ENCODE measurements at regions not wholly inside any gene's neighbourhood (a gene's known extent, or its start where the extent isn't known, plus 50 kb on each side); places are given as distances from the start of the nearest gene placed in this dataset.

DNA sequence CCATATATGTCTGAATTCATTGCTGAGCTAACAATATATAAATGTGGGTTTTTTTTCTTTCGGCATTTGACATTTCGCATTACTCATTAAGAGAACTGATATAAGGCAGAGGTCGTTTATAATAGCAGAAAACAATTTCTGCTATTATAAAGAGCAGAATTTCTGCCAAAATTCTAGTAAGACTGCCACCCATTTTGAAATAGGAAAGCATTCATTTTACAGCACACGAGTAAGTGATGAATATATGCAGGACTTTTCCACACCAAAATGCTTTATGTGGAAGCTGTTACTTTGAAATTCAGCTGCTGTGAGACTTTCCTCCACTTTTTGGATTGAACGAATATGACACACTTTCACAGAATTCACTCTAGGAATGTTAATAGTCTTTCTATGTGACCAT lies 610.9 kb upstream of the MAN1A1 start:
- POLR2A ChIA-PET: no interaction called here
- TF ChIP-seq, protein P1, sequence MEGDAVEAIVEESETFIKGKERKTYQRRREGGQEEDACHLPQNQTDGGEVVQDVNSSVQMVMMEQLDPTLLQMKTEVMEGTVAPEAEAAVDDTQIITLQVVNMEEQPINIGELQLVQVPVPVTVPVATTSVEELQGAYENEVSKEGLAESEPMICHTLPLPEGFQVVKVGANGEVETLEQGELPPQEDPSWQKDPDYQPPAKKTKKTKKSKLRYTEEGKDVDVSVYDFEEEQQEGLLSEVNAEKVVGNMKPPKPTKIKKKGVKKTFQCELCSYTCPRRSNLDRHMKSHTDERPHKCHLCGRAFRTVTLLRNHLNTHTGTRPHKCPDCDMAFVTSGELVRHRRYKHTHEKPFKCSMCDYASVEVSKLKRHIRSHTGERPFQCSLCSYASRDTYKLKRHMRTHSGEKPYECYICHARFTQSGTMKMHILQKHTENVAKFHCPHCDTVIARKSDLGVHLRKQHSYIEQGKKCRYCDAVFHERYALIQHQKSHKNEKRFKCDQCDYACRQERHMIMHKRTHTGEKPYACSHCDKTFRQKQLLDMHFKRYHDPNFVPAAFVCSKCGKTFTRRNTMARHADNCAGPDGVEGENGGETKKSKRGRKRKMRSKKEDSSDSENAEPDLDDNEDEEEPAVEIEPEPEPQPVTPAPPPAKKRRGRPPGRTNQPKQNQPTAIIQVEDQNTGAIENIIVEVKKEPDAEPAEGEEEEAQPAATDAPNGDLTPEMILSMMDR (IDR thresholded peaks at IDR 0.05; ENCODE audit: control extremely low read depth, extremely low read depth, low read depth, missing control alignments): no peak
- CTCF ChIA-PET: interaction anchor here (1.2 kb wide), 1 partner anchor 17 kb away, joined by 3 read pairs; no protein-coding TSS in a partner anchor
- DNase-seq (ENCODE audit: extremely low spot score): no peak

DNA sequence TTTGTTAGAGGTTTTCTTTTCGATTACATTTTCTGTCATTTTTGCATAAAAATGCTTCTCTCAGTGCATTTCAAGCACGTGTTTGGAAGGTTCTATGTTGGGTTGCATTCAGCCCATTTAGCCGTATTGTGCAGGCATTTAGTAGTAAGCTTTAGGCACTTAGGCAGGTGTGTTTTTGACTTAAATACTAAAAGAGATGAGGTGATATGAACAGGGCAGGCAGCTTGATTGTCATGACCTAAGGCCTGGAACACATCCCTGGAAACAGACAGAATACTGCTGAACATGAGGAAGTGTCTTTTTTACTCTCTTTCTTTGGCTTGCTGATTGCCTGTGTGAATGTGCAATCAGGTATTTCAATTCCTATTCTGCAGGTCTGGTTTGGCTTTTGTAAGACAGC lies 610.5 kb upstream of the MAN1A1 start:
- ChIA-PET CTCF (interaction anchor here (1.2 kb wide), 1 partner anchor 18 kb away, joined by 3 read pairs; no protein-coding TSS in a partner anchor), POLR2A (no interaction called here)
- TF ChIP-seq, protein P1 (IDR thresholded peaks at IDR 0.05; ENCODE audit: control extremely low read depth, extremely low read depth, low read depth, missing control alignments): no peak
- no peak for DNase-seq (ENCODE audit: extremely low spot score)

DNA sequence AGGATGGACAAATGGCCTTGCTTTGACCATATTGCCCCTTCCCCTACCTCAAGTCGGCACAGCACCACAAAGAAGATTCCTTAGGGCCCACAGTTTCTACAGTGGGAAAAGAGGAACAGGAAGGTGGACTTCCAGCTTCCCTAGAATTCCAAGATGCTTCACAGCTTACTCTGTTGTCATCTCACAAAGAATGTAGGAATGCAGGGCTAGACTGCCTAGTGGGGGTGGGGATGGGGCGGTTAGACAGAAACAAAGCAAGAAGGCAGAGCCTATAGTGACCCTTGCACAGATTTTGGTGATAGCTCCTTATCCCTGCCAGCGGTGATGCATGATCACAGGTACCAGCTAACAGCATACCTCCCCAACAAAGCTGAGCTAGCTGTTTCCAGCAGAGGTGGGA lies 607.6 kb upstream of the MAN1A1 start:
- TF ChIP-seq, protein P1 (IDR thresholded peaks at IDR 0.05; ENCODE audit: control extremely low read depth, extremely low read depth, low read depth, missing control alignments): no peak
- POLR2A ChIA-PET: no interaction called here
- CTCF ChIA-PET: interaction anchor here (1.0 to 2.0 kb wide), 3 partner anchors 21 to 828 kb away, joined by 3 to 5 read pairs (median 4); no protein-coding TSS in a partner anchor
- no peak for DNase-seq (ENCODE audit: extremely low spot score)

DNA sequence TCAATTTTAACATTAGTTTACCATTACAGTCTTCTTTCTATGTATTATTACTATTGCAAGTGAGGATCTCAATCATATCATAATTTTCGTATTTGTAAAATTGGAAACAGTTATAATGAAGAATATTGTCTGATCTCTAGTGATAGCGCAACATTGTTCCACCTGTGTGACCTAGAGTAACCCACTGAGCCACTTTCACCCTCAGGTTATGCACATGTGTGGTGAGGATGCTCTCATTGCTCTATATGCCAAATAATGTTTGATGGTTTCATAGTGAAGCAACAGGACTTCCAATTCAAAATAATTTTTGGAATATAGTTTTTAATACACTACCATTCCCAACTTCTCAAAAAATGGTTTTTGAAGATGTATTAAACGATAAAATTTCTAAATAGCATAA lies 603.1 kb upstream of the MAN1A1 start:
- TF ChIP-seq, protein P1 (IDR thresholded peaks at IDR 0.05; ENCODE audit: control extremely low read depth, extremely low read depth, low read depth, missing control alignments): no peak
- POLR2A ChIA-PET: no interaction called here

DNA sequence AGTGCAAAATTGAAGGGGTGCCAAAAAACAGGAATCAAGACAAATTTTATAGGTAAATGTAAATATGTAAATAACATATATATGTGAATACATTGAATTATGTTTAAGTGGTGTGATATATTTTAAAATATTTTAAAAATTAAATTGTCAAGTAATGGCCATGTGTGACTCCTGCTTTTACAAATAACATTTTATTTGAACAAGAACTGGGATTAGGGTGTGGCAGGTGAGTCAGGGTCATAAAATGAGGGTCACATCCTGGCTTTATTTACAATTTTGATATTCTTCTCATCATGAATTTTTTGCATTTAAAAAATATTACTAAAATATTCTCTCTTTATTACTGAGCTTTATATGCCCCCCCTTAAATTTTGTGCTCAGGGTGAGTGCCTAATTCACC lies 601.1 kb upstream of the MAN1A1 start:
- ChIA-PET POLR2A (no interaction called here), CTCF (no interaction called here)
- TF ChIP-seq, protein P1 (IDR thresholded peaks at IDR 0.05; ENCODE audit: control extremely low read depth, extremely low read depth, low read depth, missing control alignments): no peak
- no peak for DNase-seq (ENCODE audit: extremely low spot score)

More for the DNA sequence above, 603.1 kb upstream of the MAN1A1 start:
- CTCF ChIA-PET: no interaction called here
- no peak for DNase-seq (ENCODE audit: extremely low spot score)

DNA sequence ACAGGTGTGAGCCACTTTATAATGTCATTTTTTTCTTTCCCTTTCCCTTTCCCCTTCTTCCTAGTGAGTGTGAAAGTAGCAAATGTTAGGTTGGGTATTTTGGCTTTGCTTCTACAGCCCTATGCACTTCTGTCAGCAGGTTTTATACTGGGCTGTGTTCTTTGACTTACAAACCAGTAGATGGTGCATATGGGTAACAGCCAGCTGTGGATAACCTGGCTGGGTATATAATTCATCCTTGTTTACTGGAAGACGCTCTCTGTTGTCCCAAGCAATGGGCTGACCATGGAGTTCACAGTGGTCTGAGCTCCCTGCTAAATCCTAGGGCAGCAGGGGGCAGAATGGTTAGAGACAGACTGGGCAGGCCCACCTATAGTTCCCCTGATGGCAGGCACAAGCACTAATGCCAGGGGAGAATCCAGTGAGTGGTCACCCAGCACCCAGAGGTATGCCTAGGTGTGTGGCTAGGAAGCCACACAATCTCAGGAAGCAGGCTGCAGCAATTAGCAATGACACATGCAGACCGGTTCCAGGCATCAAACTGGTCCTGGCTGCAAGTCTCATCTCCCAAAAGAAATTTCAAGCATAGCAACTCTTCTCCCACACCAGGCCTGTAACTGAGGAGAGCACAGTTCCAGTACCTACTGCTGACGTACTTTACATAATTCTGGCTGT lies 592.7 kb upstream of the MAN1A1 start:
- POLR2A ChIA-PET: no interaction called here
- TF ChIP-seq, protein P1 (IDR thresholded peaks at IDR 0.05; ENCODE audit: control extremely low read depth, extremely low read depth, low read depth, missing control alignments): no peak
- no peak for DNase-seq (ENCODE audit: extremely low spot score)
- CTCF ChIA-PET: no interaction called here

Data from GM10248 (cell line).